ENCODE measurements at regions not wholly inside any gene's neighbourhood (a gene's known extent, or its start where the extent isn't known, plus 50 kb on each side); places are given as distances from the start of the nearest gene placed in this dataset.

DNA sequence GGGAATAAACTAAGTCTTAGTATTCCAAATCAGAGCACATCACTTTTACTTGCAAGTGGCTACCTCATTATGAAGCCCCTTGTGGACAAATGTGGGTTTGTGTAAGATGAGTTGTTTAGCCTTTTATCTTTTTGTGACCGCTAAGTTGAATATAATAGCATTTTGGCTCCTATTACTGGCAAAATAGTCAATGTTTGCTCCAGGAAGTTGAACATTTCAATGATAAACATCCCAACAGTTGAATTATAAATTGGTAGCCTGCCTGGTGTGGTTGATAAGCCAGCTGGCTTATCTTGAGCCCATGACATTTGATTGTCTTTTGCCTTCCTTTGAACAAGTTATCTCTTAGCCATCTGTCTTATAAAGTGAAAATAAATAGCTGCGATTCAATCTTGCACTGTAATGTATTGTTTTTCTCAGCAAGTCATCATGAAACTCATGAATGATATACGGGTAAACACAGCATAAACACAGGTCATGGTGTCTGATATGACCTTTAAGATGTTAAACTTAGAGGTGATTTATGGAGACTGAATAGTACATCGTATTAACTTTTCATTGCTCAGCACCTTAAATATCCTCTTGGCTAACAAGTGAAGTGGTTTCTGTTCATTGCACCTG, 338.4 kb downstream of the SOCS6 start:
- no peak for TF ChIP-seq TAF1 (IDR thresholded peaks at IDR 0.05; ENCODE audit: low read depth)
- TF ChIP-seq YY1 (IDR thresholded peaks at IDR 0.05; ENCODE audit: low read depth): no peak
- no peak for TF ChIP-seq NFIC (IDR thresholded peaks at IDR 0.05)
- no peak for TF ChIP-seq EP300 (IDR thresholded peaks at IDR 0.05; ENCODE audit: borderline replicate concordance)
- no peak for TF ChIP-seq FOXM1 (IDR thresholded peaks at IDR 0.05; ENCODE audit: borderline replicate concordance, low read depth)
- TF ChIP-seq, protein P1, sequence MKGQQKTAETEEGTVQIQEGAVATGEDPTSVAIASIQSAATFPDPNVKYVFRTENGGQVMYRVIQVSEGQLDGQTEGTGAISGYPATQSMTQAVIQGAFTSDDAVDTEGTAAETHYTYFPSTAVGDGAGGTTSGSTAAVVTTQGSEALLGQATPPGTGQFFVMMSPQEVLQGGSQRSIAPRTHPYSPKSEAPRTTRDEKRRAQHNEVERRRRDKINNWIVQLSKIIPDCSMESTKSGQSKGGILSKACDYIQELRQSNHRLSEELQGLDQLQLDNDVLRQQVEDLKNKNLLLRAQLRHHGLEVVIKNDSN (IDR thresholded peaks at IDR 0.05): no peak

All from Ishikawa (cell line).